Fibroblast of lung (primary cell): ENCODE measurements at regions not wholly inside any gene's neighbourhood (a gene's known extent, or its start where the extent isn't known, plus 50 kb on each side); places are given as distances from the start of the nearest gene placed in this dataset.

Source experiments
- CTCF ChIP-seq, 2 donors: IDR thresholded peaks in 1 of 2; conservative IDR thresholded peaks in 1 of 2; 1 replicate in 1 of 2; 2 replicates in 1 of 2; pipeline ENCODE4 v1.5.1; 2011 to 2012; ENCODE audit warnings: low read length in 2 of 2, control low read depth in 1 of 2, inconsistent platforms in 1 of 2, low read depth in 1 of 2, mild to moderate bottlenecking in 1 of 2
- EZH2 ChIP-seq: IDR thresholded peaks from 2 replicates; pipeline ENCODE4 v1.5.1; 2012; ENCODE audit warnings: low read length, control low read depth, mild to moderate bottlenecking; ENCODE audit errors: missing control alignments

GRCh38 chr5:120991569-120991968 is 527.5 kb downstream of the PRR16 start:
- TF ChIP-seq CTCF (conservative IDR thresholded peaks at IDR 0.05 in 1 of 2, IDR thresholded peaks at IDR 0.05 in 1 of 2; ENCODE audit: low read depth in 1 of 2, low read length in 2 of 2) (no peak), EZH2 (no peak)
